Gastrocnemius medialis (tissue), 4 donors: ENCODE measurements at regions not wholly inside any gene's neighbourhood (a gene's known extent, or its start where the extent isn't known, plus 50 kb on each side); places are given as distances from the start of the nearest gene placed in this dataset.

Experiments used
- CTCF ChIP-seq, 5 experiments: fragments of 450-650 bp in 3 of 5; fragments of 200-600 bp in 2 of 5; sonication (generic) in 2 of 5; IDR thresholded peaks in 4 of 5; conservative IDR thresholded peaks in 1 of 5; 1 replicate in 4 of 5; 2 replicates in 1 of 5; pipeline ENCODE4 v1.5.1; 2016 to 2019; ENCODE audit warnings: antibody characterized with exemption in 5 of 5, mild to moderate bottlenecking in 3 of 5, moderate library complexity in 3 of 5
- POLR2A ChIP-seq, 2 donors: fragments of 450-650 bp; IDR thresholded peaks; one replicate each; pipeline ENCODE4 v1.6.1; 2017; ENCODE audit warnings: antibody characterized with exemption in 2 of 2, mild to moderate bottlenecking in 2 of 2, moderate library complexity in 2 of 2

- TF ChIP-seq CTCF (IDR thresholded peaks at IDR 0.05 in 4 of 5, conservative IDR thresholded peaks at IDR 0.05 in 1 of 5): no peak
- TF ChIP-seq POLR2A (IDR thresholded peaks at IDR 0.05): no peak
These were observed 86.1 kb upstream of the CYYR1 start for GRCh38 chr21:26659182-26659581.
